GM21390 (cell line): ENCODE measurements at regions not wholly inside any gene's neighbourhood (a gene's known extent, or its start where the extent isn't known, plus 50 kb on each side); places are given as distances from the start of the nearest gene placed in this dataset.

ENCODE experiments used
- ATAC-seq: cut with Tn5 transposase; IDR thresholded peaks from one replicate; pipeline ENCODE4 v1.9.1; 2021; ENCODE audit not compliant: unreplicated experiment

DNA sequence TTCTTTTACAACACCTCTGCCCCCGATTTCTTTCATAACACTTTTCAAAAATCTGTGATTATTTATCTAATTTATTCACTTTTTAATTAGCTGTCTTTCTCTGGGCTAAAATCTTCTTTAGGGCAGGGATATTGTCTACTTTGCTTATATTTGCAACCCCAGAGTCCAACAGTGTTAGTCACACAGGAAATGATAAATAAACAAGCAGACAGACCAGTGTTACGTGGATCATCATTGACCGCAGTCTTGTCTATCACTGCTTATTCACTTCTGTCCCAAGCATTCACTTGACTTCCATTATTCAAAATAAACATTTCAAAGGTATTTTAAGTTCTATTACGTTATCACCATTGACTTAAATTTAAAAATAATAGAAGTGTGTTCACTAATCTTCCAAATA, 237.6 kb upstream of the UBE2E3 start:
- no peak for ATAC-seq

DNA sequence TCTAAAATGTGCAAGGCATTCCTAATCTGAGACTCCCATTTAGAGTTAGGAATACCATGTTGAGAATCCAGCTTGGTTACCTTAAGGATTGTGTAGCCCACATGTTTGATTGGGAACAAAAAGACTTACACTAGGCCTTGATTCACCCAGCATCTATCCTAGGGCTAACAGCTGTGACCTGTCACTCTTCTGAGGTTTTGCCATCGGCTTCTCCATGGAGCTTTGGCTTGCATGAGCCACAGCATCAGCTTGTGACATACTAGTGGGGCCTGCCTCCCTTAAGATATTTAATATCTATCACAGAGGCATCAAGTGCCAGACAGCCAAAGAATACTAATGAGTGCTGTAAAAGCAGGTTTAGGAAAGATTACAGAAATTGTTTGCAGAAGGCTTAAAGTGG, 241.3 kb upstream of the UBE2E3 start:
- ATAC-seq = no peak

DNA sequence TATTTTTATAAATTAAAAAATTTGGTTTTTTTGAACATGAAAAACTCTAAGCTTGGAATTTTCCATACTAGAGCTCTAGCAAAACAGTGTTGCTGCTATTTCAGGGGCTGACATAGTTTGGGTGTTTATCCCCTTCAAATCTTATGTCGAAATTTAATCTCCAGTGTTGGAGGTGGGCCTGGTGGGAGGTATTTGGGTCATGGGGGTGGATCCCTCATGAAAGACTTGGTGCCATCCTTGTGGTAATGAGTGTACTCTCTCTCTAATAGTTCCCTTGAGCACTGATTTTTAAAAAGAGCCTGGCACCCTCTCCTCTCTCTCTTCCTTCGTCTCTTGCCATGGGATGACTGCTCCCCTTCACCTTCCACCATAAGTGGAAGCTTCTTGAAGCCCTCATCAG, 244.6 kb upstream of the UBE2E3 start:
- ATAC-seq = no peak

DNA sequence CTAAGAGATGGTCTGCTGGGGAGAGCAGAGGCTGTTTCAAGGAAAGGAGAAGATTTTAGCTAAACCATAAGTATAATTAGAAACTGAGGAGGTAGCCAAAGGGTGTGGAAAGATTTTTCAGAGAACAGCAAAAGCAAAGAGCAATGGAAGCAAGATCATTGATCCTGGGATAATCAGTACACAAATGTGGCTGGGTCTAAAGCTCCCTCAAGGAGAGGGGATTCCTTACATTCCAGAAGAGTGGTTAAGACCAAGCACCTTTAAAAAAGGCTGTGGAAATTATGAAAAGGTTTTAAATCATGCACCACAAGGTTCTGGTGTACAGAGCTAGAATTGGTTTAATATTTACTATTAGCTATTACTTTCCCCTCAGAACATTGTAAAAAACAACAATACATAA, 246.0 kb upstream of the UBE2E3 start:
- ATAC-seq = no peak

DNA sequence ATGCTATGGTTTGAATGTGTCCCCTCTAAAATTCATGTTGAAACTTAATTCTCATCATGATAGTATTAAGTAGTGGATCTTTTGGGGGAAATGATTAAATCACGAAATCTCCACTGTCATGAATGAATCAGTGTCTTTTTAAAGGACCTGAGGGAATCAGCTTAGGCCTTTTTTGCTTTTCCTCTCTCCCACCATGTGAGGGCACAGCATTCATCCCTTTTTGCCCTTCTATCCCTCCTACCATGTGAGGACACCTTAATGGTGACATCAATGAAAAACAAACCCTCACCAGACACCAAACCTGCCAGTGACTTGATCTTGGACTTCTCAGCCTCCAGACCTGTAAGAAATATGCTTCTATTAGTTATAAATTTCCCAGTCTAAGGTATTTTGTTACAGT, 247.1 kb upstream of the UBE2E3 start:
- no peak for ATAC-seq

DNA sequence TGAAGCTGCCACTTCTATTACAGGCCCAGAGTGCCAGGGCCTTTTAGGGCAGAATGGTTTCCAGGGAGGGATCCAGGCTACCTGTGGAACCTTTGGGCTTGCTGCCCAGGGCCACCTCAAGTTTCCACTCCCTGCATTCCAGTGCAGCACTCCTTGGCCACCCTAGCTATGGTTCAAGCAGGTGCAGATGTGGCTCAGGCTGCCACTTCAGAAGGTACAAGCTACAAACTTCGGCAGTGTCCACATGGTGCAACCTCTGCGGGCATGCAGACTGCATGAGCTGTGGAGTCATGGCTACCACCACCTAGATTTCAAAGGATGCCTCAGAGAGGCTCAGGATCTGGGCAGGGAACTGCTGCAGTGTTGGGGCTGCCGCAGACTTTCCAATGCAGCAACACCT, 248.1 kb upstream of the UBE2E3 start:
- ATAC-seq = no peak

DNA sequence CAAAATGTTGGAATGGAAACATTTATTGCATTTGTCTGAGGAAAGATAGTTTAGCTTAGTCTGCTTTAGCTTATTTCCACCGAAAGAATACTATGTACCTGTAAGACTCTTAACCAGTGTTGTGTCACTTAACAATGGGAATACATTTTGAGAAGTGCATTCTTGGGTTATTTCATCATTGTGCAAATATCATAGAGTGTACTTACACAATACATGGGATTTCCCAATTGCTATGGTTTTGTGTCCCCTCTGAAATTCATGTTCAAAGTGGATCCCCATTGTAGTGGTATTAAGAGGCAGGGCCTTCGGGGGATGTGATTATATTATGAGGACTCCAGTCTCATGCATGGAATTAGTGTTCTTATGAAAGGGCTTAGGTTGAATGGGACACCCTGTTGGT, 249.4 kb upstream of the UBE2E3 start:
- no peak for ATAC-seq

DNA sequence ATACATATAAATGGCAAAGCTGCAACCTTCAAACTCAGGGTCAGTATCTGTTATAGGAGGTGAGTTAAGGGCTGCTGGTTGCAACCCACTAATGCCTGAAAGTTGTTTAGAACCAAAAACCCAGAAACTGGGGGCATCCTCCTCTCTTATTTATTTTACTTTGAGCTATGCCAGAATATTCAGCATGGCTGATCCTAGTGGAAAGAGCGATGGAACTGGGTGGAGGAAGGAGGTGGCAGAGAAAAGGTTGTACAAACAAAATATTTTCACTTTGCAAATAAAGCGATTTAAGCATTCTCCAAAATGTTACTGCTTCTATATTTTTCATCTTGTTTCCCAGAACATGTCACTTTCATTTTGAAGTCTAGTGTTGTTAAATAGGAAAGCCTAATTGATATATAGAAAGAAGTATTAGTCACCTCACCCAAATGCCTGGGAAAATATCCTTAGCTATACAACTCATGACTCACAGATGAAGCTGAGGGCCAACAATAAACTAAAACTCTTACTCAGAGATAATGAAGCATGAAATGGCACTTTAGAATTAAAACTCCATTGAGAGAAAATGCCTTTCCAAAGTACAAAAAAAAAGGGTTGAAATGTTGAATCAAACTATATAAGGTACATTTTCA, 251.4 kb upstream of the UBE2E3 start:
- ATAC-seq = no peak

DNA sequence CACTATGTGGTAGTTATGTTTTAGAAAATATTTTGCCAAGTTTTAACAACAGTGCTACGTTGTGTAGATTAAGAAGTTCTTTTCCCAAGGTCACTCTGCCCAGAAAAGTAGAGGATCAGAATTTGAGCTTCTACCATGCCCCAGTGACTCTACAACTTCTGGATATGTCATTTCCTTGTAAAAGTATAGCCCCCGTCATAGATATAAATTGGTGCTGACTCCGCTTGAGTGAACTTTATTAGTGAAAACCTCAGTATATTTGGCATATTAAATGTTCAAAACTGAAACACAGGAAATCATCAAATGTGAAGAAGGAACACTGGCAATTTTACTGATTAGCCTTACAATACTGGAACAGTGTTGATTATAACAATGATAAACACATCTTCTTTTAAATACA, 256.7 kb upstream of the UBE2E3 start:
- no peak for ATAC-seq

DNA sequence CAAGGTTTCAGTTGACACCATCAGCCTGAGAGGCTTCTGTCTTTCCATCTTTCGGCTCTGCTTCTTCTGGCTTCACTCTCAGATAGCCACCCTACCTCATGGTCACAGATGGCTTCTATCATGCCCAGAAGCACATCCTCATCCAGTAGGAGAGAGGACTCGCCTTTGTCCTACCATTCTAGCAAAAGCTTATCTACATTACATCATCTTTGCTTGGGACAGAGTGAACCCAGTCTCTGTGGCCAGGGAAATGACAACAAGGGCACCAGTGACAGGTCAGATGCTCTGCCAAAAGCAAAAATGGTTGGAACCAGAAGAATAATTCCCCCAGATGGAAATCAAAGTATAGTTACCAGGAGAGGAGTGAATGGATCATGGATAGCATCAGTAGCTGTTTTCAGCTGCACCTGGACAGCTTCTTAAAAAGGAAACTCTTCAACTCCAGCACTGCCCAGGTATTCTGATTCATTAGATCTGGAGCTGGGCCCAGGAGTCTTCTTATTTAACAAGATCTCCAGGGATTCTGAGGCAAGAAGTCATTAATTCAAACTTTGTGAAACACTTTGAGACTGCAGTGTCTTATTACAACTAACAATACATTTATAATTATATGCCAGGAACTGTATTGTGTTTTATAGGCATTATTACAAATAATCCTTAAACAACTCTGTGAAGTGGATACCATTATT, 257.7 kb upstream of the UBE2E3 start:
- no peak for ATAC-seq

DNA sequence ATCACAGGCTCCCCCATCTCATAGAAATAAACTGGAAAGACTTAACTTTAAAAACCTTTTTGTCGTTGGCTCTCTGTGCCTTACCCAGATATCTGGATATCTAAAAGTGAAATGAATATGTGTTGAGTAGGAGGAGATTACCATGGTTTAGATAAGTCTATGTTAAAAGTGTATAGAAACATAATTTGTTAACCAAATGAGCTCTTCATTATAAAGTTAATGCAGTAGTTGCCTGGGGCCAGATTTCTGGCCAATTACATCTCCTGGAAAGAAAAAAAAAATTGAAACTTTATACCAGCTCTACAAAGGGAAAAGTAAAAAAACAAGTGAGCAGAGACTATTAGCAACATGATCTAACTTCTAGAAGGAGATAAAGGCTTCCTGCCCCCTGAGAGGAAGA, 259.6 kb upstream of the UBE2E3 start:
- no peak for ATAC-seq

DNA sequence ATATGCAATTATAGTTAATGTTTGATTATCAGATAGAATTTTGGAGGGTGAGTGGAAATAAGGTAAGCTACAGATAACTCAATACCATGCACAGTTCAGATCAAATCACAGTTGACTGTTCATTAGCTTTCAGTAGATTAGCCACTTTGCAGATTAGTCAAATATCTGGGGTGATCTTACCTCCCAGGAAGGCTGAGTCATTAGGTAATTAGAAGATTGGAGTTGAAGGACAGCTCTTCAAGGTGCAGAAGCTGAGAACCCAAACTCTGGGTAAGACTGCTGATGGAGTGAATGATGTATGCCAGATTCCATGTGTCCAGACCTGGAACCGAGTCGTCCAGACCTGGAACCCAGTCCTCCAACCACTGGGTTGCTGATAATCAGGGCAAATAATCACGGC, 262.8 kb upstream of the UBE2E3 start:
- ATAC-seq = no peak

DNA sequence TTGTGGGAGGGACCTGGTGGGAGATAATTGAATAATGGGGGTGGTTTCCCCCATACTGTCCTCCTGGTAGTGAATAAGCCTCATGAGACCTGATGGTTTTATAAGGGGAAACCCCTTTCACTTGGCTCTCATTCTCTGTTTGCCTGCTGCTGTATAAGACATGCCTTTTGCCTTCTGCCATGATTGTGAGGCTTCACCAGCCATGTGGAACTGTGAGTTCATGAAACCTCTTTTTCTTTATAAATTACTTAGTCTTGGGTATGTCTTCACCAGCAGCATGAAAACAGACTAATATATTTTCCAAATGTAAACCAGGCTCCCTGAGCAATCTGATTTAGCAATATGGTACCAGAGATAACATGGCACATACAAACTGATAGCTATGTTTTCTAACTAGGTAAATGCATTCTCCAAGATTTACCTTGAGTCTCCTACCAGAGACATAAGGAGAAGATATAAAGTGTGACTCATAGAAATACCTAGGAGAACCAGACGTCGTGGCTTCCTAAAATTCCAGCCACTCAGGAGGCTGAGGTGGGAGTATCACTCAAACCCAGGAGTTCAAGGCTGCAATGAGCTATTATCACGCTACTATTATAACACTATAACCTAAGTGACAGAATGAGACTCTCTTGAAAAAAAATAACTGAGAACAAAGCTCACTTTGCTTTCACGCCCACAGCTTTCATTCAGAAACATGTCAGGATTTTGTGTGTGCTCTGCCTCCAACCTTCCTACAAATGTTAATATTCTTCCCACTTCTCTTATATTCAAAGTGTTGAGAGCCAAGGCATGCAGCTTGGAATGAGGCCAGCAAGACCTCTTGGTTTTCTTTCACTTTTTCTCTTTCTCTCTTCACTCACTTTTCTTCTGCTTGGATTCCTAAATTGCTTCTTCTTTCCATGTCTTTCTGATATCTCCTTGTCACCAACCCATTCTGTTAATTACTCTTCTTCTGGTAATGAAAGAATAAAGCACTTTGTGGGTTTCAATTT, 263.9 kb upstream of the UBE2E3 start:
- no peak for ATAC-seq

DNA sequence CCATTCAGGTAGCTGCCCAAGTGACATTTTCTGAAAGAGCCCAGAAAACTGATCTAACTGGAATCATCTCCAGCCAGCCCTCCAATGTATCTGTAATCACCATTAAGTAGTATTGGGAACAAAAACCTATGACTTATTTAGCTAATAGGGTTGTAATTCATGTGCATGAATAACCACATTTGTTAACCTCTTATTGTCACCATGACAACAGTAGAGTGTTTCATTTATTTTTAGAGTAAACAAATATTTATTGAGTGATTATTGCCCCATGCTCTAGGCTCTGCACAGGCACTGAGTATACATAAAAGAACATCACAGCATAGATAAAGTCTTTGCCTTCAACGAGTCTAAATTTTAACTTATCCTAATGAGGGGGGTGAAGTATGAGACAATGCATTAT, 265.4 kb upstream of the UBE2E3 start:
- ATAC-seq = no peak

DNA sequence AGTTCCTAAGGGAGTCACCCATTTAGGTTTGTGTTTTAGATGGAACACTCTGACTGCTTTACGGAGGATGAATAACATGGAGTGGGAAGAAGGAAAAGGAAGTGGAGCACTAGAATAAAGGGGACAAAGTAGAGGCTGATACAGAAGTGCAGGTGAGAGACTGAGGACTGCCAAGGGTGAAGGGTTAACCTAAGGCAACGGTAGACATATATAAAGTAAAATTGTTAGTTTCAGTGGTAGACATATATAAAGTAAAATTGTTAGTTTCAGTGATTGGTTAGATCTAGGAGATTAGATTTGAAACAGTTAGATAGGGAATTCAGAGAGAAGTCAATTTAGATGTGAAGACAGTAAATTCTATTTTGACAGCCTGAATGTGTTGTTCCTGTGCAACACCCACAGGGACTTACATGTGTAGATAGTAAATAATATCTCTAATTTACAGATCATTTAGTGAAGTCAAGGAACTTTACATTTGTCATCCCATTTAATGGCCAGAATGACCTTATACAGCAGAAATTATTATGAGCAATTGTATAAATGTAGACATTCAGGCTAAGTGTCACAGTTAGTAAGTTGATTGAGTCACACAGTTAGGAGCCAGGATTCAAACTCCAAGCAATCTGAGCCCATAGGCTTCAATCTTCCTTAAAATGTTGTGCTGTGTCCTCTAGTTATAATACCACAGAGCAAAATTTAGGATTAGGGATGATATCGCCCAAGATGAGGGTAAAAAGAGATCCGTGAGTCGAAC, 270.8 kb upstream of the UBE2E3 start:
- no peak for ATAC-seq

DNA sequence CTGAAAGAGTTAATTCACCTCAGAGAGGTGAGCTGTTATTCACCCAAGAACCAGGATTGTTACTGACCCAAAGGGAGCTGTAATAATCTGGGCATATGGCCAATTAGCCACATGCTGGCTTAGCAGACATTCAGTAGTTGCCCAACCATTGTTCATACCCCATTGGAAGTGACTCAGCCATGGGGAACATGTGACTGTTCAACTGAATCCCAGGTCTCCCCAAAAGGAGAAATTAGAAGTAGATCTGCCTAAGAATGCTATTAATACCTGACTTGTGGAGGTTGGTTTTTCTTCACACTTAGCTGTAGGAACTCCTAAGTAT, 272.6 kb upstream of the UBE2E3 start:
- ATAC-seq = no peak

DNA sequence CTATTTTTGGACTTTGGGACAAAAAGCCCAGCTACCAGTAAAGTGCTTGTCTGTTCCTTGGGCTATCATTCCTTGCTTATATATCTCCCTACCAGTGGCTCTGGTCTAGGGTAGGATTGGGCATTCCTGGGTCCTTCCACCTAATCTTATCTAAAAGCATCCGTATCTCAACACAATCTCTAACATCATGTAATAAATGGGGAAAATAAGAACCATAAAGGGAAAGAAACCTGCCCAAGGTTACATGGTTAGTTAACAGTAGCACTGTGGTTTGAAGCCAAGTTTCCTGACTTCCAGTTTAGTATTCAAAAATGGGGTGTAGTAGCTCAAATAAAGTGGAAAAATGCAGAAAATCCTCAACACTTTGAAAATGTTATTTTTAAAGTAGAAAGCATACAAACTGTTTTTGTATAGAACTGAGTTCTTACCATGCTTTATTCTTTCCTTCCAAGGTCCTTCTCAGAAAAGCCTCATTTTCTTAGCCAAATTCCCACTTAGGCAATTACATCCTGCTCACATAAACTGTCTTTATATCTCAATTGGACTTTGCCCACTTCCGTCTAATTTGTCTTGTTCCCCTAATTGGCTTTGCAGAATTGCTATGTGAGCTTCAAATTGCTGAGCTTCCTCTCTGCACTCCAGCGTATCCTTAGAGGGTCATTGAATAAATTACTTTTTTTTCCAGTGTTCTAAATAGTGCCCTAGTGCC, 273.1 kb upstream of the UBE2E3 start:
- no peak for ATAC-seq

DNA sequence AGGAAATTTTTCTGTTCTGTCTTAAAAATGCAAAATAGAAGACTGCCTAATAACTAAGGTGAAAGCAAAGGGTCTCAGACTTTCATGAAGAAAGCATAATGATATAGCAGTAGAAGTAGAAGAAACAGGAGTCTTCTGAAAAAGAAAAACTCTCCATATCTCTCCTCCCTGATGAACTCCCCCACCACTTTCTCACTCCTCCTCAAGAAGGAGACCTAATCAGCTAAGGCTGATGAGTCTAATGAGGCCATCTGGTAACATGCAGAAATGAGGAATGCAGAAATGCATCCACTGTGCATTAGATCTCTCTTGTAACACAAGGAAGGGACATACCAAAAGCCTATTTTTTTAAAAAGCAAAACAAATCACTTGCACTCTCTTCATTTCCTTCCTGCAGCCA, 273.7 kb upstream of the UBE2E3 start:
- ATAC-seq = no peak

DNA sequence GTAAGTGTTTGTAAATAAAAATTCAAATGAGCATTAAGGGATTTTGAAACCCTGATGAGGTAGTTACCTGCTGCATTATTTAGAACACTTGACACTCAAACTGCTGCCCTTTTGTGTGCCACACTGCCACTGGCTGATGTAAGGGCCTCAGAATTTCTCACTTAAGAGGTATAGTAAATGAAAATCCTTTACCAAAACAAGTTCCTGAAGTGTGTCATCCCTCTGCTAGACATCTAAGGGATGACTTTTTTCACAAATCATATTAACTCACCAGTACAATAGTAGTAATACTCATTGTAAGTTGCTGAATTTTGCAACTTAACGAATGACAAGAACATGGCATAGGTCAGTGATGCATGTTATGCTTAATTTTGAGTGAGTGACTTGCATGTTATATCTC, 274.9 kb upstream of the UBE2E3 start:
- no peak for ATAC-seq

DNA sequence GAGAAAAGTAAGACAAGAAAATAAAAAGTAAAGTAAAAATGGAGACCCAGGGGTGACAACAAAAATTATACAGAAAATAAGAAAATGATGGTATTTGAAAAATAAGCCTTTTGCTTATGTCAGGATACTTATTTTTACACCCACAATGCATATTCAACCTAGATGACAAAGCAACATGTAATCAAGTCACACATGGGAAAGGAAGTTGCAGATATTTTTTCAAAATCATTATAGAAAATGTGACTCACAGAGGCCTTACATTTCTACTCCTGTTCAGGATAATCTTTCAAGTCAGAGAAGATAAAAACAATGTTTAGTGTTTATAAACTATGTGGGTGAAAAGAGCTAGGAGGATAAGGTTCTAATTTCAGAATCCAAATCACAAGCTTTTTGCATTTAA, 275.3 kb upstream of the UBE2E3 start:
- ATAC-seq = no peak
